IMR-90 (cell line): ENCODE measurements at regions not wholly inside any gene's neighbourhood (a gene's known extent, or its start where the extent isn't known, plus 50 kb on each side); places are given as distances from the start of the nearest gene placed in this dataset.

ENCODE experiments used
- ATAC-seq: fragments of 200-7000 bp; cut with Tn5 transposase; 2 replicates; pipeline ENCODE4 v1.9.1; 2020; ENCODE audit warnings: low read depth, mild to moderate bottlenecking, moderate library complexity
- BruUV-seq: library from RNA; stranded (reverse); fragments of 400-500 nt; replicated peaks from 2 replicates; lab custom pipeline; 2021; lab: Mats Ljungman, UMichigan
- CTCF ChIA-PET: fragments of 300-600 bp; formaldehyde crosslinking; extraction: SDS; loops from one replicate; lab custom pipeline; 2021; ENCODE audit warnings: antibody characterized with exemption; lab: Yijun Ruan, JAX
- POLR2A ChIA-PET: fragments of 300-600 bp; sonication (Branson Sonifier 250); formaldehyde crosslinking; loops from one replicate; lab custom pipeline; 2022; ENCODE audit warnings: antibody characterized with exemption; ENCODE audit not compliant: unreplicated experiment; lab: Charles Lee
- DNase-seq: peaks from one replicate; pipeline ENCODE4 v3.0.0; 2013
- H2AFZ ChIP-seq: replicated peaks from 2 replicates; pipeline ENCODE3; 2013; ENCODE audit warnings: low read length, mild to moderate bottlenecking; ENCODE audit not compliant: poor library complexity
- H2AK5ac ChIP-seq: 2 replicates; pipeline ENCODE4 v1.6.1; 2013; ENCODE audit warnings: low read depth, low read length, inconsistent platforms
- H2AK9ac ChIP-seq: replicated peaks from 2 replicates; pipeline ENCODE3; 2013; ENCODE audit warnings: mild to moderate bottlenecking, low read depth, low read length, moderate library complexity; ENCODE audit not compliant: poor library complexity
- H2BK120ac ChIP-seq: 2 replicates; pipeline ENCODE4 v1.6.1; 2013; ENCODE audit warnings: low read depth, low read length, inconsistent platforms
- H2BK15ac ChIP-seq: 3 replicates; pipeline ENCODE4 v1.6.1; 2013; ENCODE audit warnings: low read depth, low read length, inconsistent platforms
- H2BK20ac ChIP-seq: 2 replicates; pipeline ENCODE4 v1.6.1; 2013; ENCODE audit warnings: low read depth, mild to moderate bottlenecking, inconsistent platforms, low read length, moderate library complexity
- H2BK5ac ChIP-seq: 2 replicates; pipeline ENCODE4 v1.6.1; 2013; ENCODE audit warnings: mild to moderate bottlenecking, low read depth, low read length, inconsistent platforms; ENCODE audit not compliant: poor library complexity, severe bottlenecking
- H3K14ac ChIP-seq: replicated peaks from 2 replicates; pipeline ENCODE4 v1.6.1; 2013; ENCODE audit warnings: low read depth, low read length, inconsistent platforms
- H3K18ac ChIP-seq: 2 replicates; pipeline ENCODE4 v1.6.1; 2013; ENCODE audit warnings: low read depth, low read length, control low read depth
- H3K23ac ChIP-seq: 2 replicates; pipeline ENCODE4 v1.6.1; 2013; ENCODE audit warnings: low read depth, low read length, inconsistent platforms
- H3K27ac ChIP-seq: 2 replicates; pipeline ENCODE4 v1.5.1; 2013; ENCODE audit warnings: mild to moderate bottlenecking, control low read depth, low read length; ENCODE audit not compliant: insufficient read depth
- H3K27me3 ChIP-seq: 2 replicates; pipeline ENCODE4 v1.6.1; 2013; ENCODE audit warnings: low read length; ENCODE audit not compliant: control insufficient read depth, insufficient read depth
- H3K36me3 ChIP-seq: 2 replicates; pipeline ENCODE4 v1.6.1; 2013; ENCODE audit warnings: low read length, mixed read lengths; ENCODE audit not compliant: control insufficient read depth, insufficient read depth
- H3K4ac ChIP-seq: 2 replicates; pipeline ENCODE4 v1.6.1; 2013; ENCODE audit warnings: low read depth, low read length, inconsistent platforms
- H3K4me1 ChIP-seq: 2 replicates; pipeline ENCODE4 v1.6.1; 2013; ENCODE audit warnings: low read length, mixed read lengths; ENCODE audit not compliant: control insufficient read depth, insufficient read depth
- H3K4me2 ChIP-seq: 2 replicates; pipeline ENCODE4 v1.6.1; 2013; ENCODE audit warnings: low read depth, mild to moderate bottlenecking, control low read depth, low read length, moderate library complexity
- H3K4me3 ChIP-seq: 2 replicates; pipeline ENCODE4 v1.5.1; 2013; ENCODE audit warnings: low read depth, mild to moderate bottlenecking, control low read depth, low read length, moderate library complexity; ENCODE audit not compliant: insufficient read depth
- H3K56ac ChIP-seq: 2 replicates; pipeline ENCODE4 v1.6.1; 2013; ENCODE audit warnings: low read length, inconsistent platforms; ENCODE audit not compliant: insufficient read depth; ENCODE audit errors: extremely low read depth
- H3K79me1 ChIP-seq, 2 experiments: 2 replicates each; pipeline ENCODE4 v1.6.1; 2013; ENCODE audit warnings: low read length in 2 of 2, inconsistent platforms in 1 of 2, low read depth in 1 of 2
- H3K9ac ChIP-seq: 2 replicates; pipeline ENCODE4 v1.6.1; 2013; ENCODE audit warnings: low read depth, low read length, control low read depth
- H3K9me1 ChIP-seq: 2 replicates; pipeline ENCODE4 v1.6.1; 2013; ENCODE audit warnings: low read length, inconsistent platforms; ENCODE audit not compliant: insufficient read depth
- H3K9me3 ChIP-seq: 2 replicates; pipeline ENCODE4 v1.6.1; 2013; ENCODE audit warnings: low read length; ENCODE audit not compliant: control insufficient read depth, insufficient read depth
- H4K20me1 ChIP-seq: 2 replicates; pipeline ENCODE4 v1.6.1; 2013; ENCODE audit warnings: low read length, inconsistent platforms; ENCODE audit not compliant: insufficient read depth
- H4K5ac ChIP-seq: 2 replicates; pipeline ENCODE4 v1.6.1; 2013; ENCODE audit warnings: mild to moderate bottlenecking, low read depth, low read length, control low read depth
- H4K8ac ChIP-seq, 2 experiments: 2 replicates each; pipeline ENCODE4 v1.6.1; 2013; ENCODE audit warnings: low read depth in 2 of 2, low read length in 2 of 2, control low read depth in 1 of 2, inconsistent platforms in 1 of 2
- H4K91ac ChIP-seq: 2 replicates; pipeline ENCODE4 v1.6.1; 2013; ENCODE audit warnings: low read depth, low read length, inconsistent platforms; ENCODE audit not compliant: insufficient read depth
- BHLHE40 ChIP-seq: fragments of 150-350 bp; IDR thresholded peaks from 2 replicates; pipeline ENCODE4 v1.6.1; 2016; ENCODE audit warnings: mild to moderate bottlenecking, low read depth, low read length
- CEBPB ChIP-seq: IDR thresholded peaks from 2 replicates; pipeline ENCODE4 v1.6.1; 2012; ENCODE audit warnings: low read depth, low read length, improper control_type of control experiment
- FOS ChIP-seq: fragments of 150-350 bp; IDR thresholded peaks from 2 replicates; pipeline ENCODE4 v1.6.1; 2016; ENCODE audit warnings: low read depth, low read length
- MAFK ChIP-seq: IDR thresholded peaks from 2 replicates; pipeline ENCODE4 v1.6.1; 2012; ENCODE audit warnings: low read depth, low read length, improper control_type of control experiment
- MAZ ChIP-seq: IDR thresholded peaks from 2 replicates; pipeline ENCODE4 v1.6.1; 2012; ENCODE audit warnings: low read depth, mild to moderate bottlenecking, low read length, improper control_type of control experiment, moderate library complexity, borderline replicate concordance
- MXI1 ChIP-seq: IDR thresholded peaks from 2 replicates; pipeline ENCODE4 v1.6.1; 2012; ENCODE audit warnings: low read depth, mild to moderate bottlenecking, low read length, moderate library complexity, borderline replicate concordance
- NFE2L2 ChIP-seq: fragments of 150-350 bp; IDR thresholded peaks from 2 replicates; pipeline ENCODE4 v1.6.1; 2016; ENCODE audit warnings: low read depth, mild to moderate bottlenecking, low read length
- RAD21 ChIP-seq: IDR thresholded peaks from 2 replicates; pipeline ENCODE4 v1.6.1; 2012; ENCODE audit warnings: low read length, improper control_type of control experiment
- WGBS, 2 experiments: methylation state at CpG; one replicate each; pipeline versions ENCODE4 v1.1.5 to v1.1.7; 2013; ENCODE audit warnings: missing lambda C conversion rate in 2 of 2; ENCODE audit not compliant: insufficient read length in 1 of 2; ENCODE audit errors: extremely low coverage in 2 of 2; 5-methylcytosine and 5-hydroxymethylcytosine counted together
- dilution Hi-C: fragments of 300-500 bp; cut with HindIII; formaldehyde crosslinking; loops from one replicate; pipeline ENCODE4 v1.14.3; 2018; ENCODE audit warnings: low sequenced_read_pairs; ENCODE audit not compliant: unreplicated experiment
- in situ Hi-C: fragments of 300-500 bp; cut with MboI; formaldehyde crosslinking; loops from 3 replicates; pipeline ENCODE4 v1.14.3; 2019; ENCODE audit warnings: low sequenced_read_pairs, inconsistent platforms, mixed read lengths
- intact Hi-C: fragments of 100-400 bp; cut with micrococcal nuclease; formaldehyde crosslinking; loops from 2 replicates; pipeline ENCODE4 v1.10.0; 2022
- TF ChIP-seq, protein P1 (sequence below): conservative IDR thresholded peaks from 2 replicates; pipeline ENCODE4 v1.5.1; 2012; ENCODE audit warnings: mild to moderate bottlenecking, low read depth, low read length, improper control_type of control experiment

- no peak overlapping the region for H3K27ac ChIP-seq
- WGBS, 2 experiments, result no CpG with 5 or more reads among the region's 1 CpG
- H3K4me2 ChIP-seq, result no peak overlapping the region
Measured at GRCh38 chr15:49709646-49710214, 88.9 kb downstream of the DTWD1 start.

More at GRCh38 chr15:49709646-49710214, 88.9 kb downstream of the DTWD1 start:
- H3K9me3 ChIP-seq, result peaks cover 14% of the 10 kb centered on the region
- H3K18ac ChIP-seq, result no peak overlapping the region
- no peak overlapping the region for H2BK120ac ChIP-seq
- H4K91ac ChIP-seq, result no peak overlapping the region
- DNase-seq (no peak), ATAC-seq (no peak)
- BruUV-seq, result no TSS peak
- H3K4ac ChIP-seq, result no peak overlapping the region
- H3K9me1 ChIP-seq, result no peaks in the 10 kb centered on the region
- H3K4me3 ChIP-seq, result no peak overlapping the region
- intact Hi-C loops, result no loop called here
- TF ChIP-seq MXI1 (no peak), NFE2L2 (no peak), RAD21 (no peak), MAFK (no peak), BHLHE40 (no peak), FOS (no peak), MAZ (no peak), CEBPB (no peak)
- TF ChIP-seq, protein P1, sequence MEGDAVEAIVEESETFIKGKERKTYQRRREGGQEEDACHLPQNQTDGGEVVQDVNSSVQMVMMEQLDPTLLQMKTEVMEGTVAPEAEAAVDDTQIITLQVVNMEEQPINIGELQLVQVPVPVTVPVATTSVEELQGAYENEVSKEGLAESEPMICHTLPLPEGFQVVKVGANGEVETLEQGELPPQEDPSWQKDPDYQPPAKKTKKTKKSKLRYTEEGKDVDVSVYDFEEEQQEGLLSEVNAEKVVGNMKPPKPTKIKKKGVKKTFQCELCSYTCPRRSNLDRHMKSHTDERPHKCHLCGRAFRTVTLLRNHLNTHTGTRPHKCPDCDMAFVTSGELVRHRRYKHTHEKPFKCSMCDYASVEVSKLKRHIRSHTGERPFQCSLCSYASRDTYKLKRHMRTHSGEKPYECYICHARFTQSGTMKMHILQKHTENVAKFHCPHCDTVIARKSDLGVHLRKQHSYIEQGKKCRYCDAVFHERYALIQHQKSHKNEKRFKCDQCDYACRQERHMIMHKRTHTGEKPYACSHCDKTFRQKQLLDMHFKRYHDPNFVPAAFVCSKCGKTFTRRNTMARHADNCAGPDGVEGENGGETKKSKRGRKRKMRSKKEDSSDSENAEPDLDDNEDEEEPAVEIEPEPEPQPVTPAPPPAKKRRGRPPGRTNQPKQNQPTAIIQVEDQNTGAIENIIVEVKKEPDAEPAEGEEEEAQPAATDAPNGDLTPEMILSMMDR, result no peak
- no peaks in the 10 kb centered on the region for H4K20me1 ChIP-seq
- H2BK5ac ChIP-seq, result no peak overlapping the region
- no peak overlapping the region for H4K5ac ChIP-seq
- H3K23ac ChIP-seq, result no peak overlapping the region
- H3K79me1 ChIP-seq, result no peaks in the 10 kb centered on the region
- H2BK20ac ChIP-seq, result no peak overlapping the region
- no peak overlapping the region for H3K14ac ChIP-seq
- in situ Hi-C loops, result no loop called here
- dilution Hi-C loops, result no loop called here
- no peak overlapping the region for H4K8ac ChIP-seq
- ChIA-PET CTCF (no interaction called here), POLR2A (no interaction called here)
- H3K4me1 ChIP-seq, result no peaks in the 10 kb centered on the region
- H2BK15ac ChIP-seq, result no peak overlapping the region
- H2AK5ac ChIP-seq, result no peak overlapping the region
- H2AFZ ChIP-seq, result no peak overlapping the region
- no peaks in the 10 kb centered on the region for H3K36me3 ChIP-seq
- H3K27me3 ChIP-seq, result no peaks in the 10 kb centered on the region
- H2AK9ac ChIP-seq, result no peak overlapping the region
- H3K56ac ChIP-seq, result no peak overlapping the region
- H3K9ac ChIP-seq, result no peak overlapping the region
